HepG2 (cell line): ENCODE measurements at regions not wholly inside any gene's neighbourhood (a gene's known extent, or its start where the extent isn't known, plus 50 kb on each side); places are given as distances from the start of the nearest gene placed in this dataset.

Experiments
- FLYWCH1 ChIP-seq: sonication (generic); formaldehyde crosslinking; IDR thresholded peaks from 2 replicates; pipeline ENCODE4 v1.8.1; 2023; ENCODE audit warnings: mild to moderate bottlenecking, missing genetic modification reagents
- MAF1 ChIP-seq: sonication (generic); formaldehyde crosslinking; IDR thresholded peaks from 2 replicates; pipeline ENCODE4 v1.5.0; 2020; ENCODE audit warnings: missing genetic modification reagents, borderline replicate concordance
- MBNL3 ChIP-seq: fragments of 250-450 bp; sonication (Bioruptor Pico); conservative IDR thresholded peaks from 2 replicates; pipeline ENCODE4 v1.8.0; 2022; ENCODE audit warnings: mild to moderate bottlenecking, inconsistent platforms
- NFE2 ChIP-seq: sonication (generic); formaldehyde crosslinking; IDR thresholded peaks from 2 replicates; pipeline ENCODE4 v1.4.0; 2020; ENCODE audit warnings: missing genetic modification reagents
- RFX3 ChIP-seq: IDR thresholded peaks from 2 replicates; pipeline ENCODE4 v1.6.1; 2016; ENCODE audit warnings: missing biosample characterization, missing genetic modification reagents
- RXRA ChIP-seq: sonication (generic); formaldehyde crosslinking; IDR thresholded peaks from 2 replicates; pipeline ENCODE4 v1.5.1; 2020; ENCODE audit warnings: missing genetic modification reagents
- SATB2 ChIP-seq: sonication (generic); formaldehyde crosslinking; IDR thresholded peaks from 2 replicates; pipeline ENCODE4 v1.5.0; 2020; ENCODE audit warnings: missing genetic modification reagents
- SIX1 ChIP-seq: sonication (generic); formaldehyde crosslinking; IDR thresholded peaks from 2 replicates; pipeline ENCODE4 v1.4.0; 2020; ENCODE audit warnings: missing genetic modification reagents, borderline replicate concordance
- THAP8 ChIP-seq: sonication (generic); formaldehyde crosslinking; IDR thresholded peaks from 2 replicates; pipeline ENCODE4 v1.5.1; 2020; ENCODE audit warnings: missing genetic modification reagents, mild to moderate bottlenecking, borderline replicate concordance
- THYN1 ChIP-seq: sonication (generic); formaldehyde crosslinking; IDR thresholded peaks from 2 replicates; pipeline ENCODE4 v1.8.1; 2023; ENCODE audit warnings: low read depth, mild to moderate bottlenecking, moderate library complexity, missing genetic modification reagents, borderline replicate concordance
- WIZ ChIP-seq: sonication (generic); formaldehyde crosslinking; IDR thresholded peaks from 2 replicates; pipeline ENCODE4 v1.5.1; 2020; ENCODE audit warnings: mild to moderate bottlenecking, missing genetic modification reagents
- ZNF3 ChIP-seq: IDR thresholded peaks from 2 replicates; pipeline ENCODE4 v1.7.0; 2017; ENCODE audit warnings: inconsistent platforms
- ZNF616 ChIP-seq: sonication (generic); formaldehyde crosslinking; IDR thresholded peaks from 2 replicates; pipeline ENCODE4 v1.5.0; 2020; ENCODE audit warnings: low read depth, mild to moderate bottlenecking, missing genetic modification reagents
- ZNF747 ChIP-seq: sonication (generic); formaldehyde crosslinking; IDR thresholded peaks from 2 replicates; pipeline ENCODE4 v1.8.1; 2023; ENCODE audit warnings: missing genetic modification reagents, mild to moderate bottlenecking, borderline replicate concordance
- ZSCAN12 ChIP-seq: sonication (generic); formaldehyde crosslinking; IDR thresholded peaks from 2 replicates; pipeline ENCODE4 v1.9.0; 2021; ENCODE audit warnings: mild to moderate bottlenecking, missing genetic modification reagents
- ZSCAN31 ChIP-seq: sonication (generic); formaldehyde crosslinking; IDR thresholded peaks from 2 replicates; pipeline ENCODE4 v1.5.0; 2020; ENCODE audit warnings: low read depth, mild to moderate bottlenecking, missing genetic modification reagents
- TF ChIP-seq, protein P1 (sequence below): IDR thresholded peaks from 2 replicates; pipeline ENCODE4 v1.4.0; 2020; ENCODE audit warnings: mild to moderate bottlenecking, missing genetic modification reagents
- TF ChIP-seq, protein P2 (sequence below): sonication (generic); formaldehyde crosslinking; IDR thresholded peaks from 2 replicates; pipeline ENCODE4; 2020; ENCODE audit warnings: missing genetic modification reagents, mild to moderate bottlenecking, borderline replicate concordance

DNA sequence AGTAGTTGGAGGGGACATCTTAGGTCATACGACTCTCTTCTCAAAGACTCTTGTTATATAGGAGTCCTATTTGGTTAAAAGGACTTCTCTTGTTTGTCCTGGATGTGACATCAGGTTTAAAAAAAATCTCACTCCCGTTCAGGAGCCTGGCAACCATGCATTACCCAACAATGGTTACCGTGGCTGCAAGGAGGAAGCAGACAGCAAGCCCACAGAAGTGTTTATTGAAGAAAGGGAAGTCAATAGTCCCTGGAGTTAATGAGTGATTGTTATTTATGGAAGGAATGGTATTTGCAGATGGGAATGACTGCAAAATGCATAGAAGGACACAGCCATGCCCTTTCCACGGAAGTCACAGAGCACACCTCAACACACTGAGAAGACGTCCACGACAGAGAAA, 75.9 kb upstream of the ENPP6 start (continued):
- TF ChIP-seq THAP8 (CRISPR knock-in tag) = no peak
- no peak for TF ChIP-seq ZNF747 (CRISPR knock-in tag)
- TF ChIP-seq SIX1 (CRISPR knock-in tag) = no peak
- no peak for TF ChIP-seq MBNL3 (CRISPR knock-in tag)
- TF ChIP-seq NFE2 (CRISPR knock-in tag) = no peak
- TF ChIP-seq ZSCAN12 (CRISPR knock-in tag) = no peak
- TF ChIP-seq, protein P1, sequence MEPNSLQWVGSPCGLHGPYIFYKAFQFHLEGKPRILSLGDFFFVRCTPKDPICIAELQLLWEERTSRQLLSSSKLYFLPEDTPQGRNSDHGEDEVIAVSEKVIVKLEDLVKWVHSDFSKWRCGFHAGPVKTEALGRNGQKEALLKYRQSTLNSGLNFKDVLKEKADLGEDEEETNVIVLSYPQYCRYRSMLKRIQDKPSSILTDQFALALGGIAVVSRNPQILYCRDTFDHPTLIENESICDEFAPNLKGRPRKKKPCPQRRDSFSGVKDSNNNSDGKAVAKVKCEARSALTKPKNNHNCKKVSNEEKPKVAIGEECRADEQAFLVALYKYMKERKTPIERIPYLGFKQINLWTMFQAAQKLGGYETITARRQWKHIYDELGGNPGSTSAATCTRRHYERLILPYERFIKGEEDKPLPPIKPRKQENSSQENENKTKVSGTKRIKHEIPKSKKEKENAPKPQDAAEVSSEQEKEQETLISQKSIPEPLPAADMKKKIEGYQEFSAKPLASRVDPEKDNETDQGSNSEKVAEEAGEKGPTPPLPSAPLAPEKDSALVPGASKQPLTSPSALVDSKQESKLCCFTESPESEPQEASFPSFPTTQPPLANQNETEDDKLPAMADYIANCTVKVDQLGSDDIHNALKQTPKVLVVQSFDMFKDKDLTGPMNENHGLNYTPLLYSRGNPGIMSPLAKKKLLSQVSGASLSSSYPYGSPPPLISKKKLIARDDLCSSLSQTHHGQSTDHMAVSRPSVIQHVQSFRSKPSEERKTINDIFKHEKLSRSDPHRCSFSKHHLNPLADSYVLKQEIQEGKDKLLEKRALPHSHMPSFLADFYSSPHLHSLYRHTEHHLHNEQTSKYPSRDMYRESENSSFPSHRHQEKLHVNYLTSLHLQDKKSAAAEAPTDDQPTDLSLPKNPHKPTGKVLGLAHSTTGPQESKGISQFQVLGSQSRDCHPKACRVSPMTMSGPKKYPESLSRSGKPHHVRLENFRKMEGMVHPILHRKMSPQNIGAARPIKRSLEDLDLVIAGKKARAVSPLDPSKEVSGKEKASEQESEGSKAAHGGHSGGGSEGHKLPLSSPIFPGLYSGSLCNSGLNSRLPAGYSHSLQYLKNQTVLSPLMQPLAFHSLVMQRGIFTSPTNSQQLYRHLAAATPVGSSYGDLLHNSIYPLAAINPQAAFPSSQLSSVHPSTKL (CRISPR knock-in tag) = peak; percentile 44; the same call in 1 of the 2 replicates
- TF ChIP-seq WIZ (CRISPR knock-in tag) = no peak
- no peak for TF ChIP-seq ZSCAN31 (CRISPR knock-in tag)
- TF ChIP-seq RFX3 (CRISPR knock-in tag) = peak; percentile 45; the same call in 1 of the 2 replicates
- TF ChIP-seq MAF1 = no peak
- TF ChIP-seq ZNF616 (CRISPR knock-in tag) = no peak
- TF ChIP-seq, protein P2, sequence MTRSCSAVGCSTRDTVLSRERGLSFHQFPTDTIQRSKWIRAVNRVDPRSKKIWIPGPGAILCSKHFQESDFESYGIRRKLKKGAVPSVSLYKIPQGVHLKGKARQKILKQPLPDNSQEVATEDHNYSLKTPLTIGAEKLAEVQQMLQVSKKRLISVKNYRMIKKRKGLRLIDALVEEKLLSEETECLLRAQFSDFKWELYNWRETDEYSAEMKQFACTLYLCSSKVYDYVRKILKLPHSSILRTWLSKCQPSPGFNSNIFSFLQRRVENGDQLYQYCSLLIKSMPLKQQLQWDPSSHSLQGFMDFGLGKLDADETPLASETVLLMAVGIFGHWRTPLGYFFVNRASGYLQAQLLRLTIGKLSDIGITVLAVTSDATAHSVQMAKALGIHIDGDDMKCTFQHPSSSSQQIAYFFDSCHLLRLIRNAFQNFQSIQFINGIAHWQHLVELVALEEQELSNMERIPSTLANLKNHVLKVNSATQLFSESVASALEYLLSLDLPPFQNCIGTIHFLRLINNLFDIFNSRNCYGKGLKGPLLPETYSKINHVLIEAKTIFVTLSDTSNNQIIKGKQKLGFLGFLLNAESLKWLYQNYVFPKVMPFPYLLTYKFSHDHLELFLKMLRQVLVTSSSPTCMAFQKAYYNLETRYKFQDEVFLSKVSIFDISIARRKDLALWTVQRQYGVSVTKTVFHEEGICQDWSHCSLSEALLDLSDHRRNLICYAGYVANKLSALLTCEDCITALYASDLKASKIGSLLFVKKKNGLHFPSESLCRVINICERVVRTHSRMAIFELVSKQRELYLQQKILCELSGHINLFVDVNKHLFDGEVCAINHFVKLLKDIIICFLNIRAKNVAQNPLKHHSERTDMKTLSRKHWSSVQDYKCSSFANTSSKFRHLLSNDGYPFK (CRISPR knock-in tag) = no peak
- no peak for TF ChIP-seq THYN1 (CRISPR knock-in tag)
- TF ChIP-seq FLYWCH1 (CRISPR knock-in tag) = no peak
- no peak; the same call in 1 of the 2 replicates for TF ChIP-seq RXRA (CRISPR knock-in tag)
- no peak for TF ChIP-seq SATB2 (CRISPR knock-in tag)
- no peak for TF ChIP-seq ZNF3 (CRISPR knock-in tag)
